Neural progenitor cell (in vitro differentiated cells): ENCODE measurements at regions not wholly inside any gene's neighbourhood (a gene's known extent, or its start where the extent isn't known, plus 50 kb on each side); places are given as distances from the start of the nearest gene placed in this dataset.

Experiments
- EZH2 ChIP-seq: fragments of 200-600 bp; sonication (generic); IDR thresholded peaks from 2 replicates; pipeline ENCODE4 v1.6.1; 2017; ENCODE audit warnings: antibody characterized with exemption, mild to moderate bottlenecking, moderate library complexity
- EZH2phosphoT487 ChIP-seq: fragments of 200-600 bp; sonication (generic); IDR thresholded peaks from 2 replicates; pipeline ENCODE4 v1.6.1; 2017; ENCODE audit warnings: antibody characterized with exemption
- TF ChIP-seq, protein P1 (sequence below): fragments of 200-600 bp; sonication (generic); IDR thresholded peaks from 2 replicates; pipeline ENCODE4 v1.5.1; 2017; ENCODE audit warnings: antibody characterized with exemption, mild to moderate bottlenecking

- TF ChIP-seq, protein P1, sequence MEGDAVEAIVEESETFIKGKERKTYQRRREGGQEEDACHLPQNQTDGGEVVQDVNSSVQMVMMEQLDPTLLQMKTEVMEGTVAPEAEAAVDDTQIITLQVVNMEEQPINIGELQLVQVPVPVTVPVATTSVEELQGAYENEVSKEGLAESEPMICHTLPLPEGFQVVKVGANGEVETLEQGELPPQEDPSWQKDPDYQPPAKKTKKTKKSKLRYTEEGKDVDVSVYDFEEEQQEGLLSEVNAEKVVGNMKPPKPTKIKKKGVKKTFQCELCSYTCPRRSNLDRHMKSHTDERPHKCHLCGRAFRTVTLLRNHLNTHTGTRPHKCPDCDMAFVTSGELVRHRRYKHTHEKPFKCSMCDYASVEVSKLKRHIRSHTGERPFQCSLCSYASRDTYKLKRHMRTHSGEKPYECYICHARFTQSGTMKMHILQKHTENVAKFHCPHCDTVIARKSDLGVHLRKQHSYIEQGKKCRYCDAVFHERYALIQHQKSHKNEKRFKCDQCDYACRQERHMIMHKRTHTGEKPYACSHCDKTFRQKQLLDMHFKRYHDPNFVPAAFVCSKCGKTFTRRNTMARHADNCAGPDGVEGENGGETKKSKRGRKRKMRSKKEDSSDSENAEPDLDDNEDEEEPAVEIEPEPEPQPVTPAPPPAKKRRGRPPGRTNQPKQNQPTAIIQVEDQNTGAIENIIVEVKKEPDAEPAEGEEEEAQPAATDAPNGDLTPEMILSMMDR, result no peak
- TF ChIP-seq EZH2, result no peak
- TF ChIP-seq EZH2phosphoT487, result no peak
Observed at GRCh38 chr6:96725296-96725695, 112.0 kb downstream of the GPR63 start.
